ENCODE measurements at regions not wholly inside any gene's neighbourhood (a gene's known extent, or its start where the extent isn't known, plus 50 kb on each side); places are given as distances from the start of the nearest gene placed in this dataset.
"Not testable (repeated sequence)": the region's sequence is repeated elsewhere in the genome, so short reads cannot be mapped to it uniquely, and the experiment has no call there.

- WGBS, 2 donors: 71 to 78% methylated on average over 2 of the region's 2 CpGs
- H3K4me1 ChIP-seq (ENCODE audit: control insufficient read depth in 1 of 2, insufficient read depth in 2 of 2, low read length in 2 of 2): no peaks in the 10 kb centered on the region
- intact Hi-C loops (cut with DNase I): no loop called here
- no peaks in the 10 kb centered on the region for H3K36me3 ChIP-seq (ENCODE audit: control insufficient read depth in 1 of 2, insufficient read depth in 2 of 2, low read length in 1 of 2)
- peaks cover 4% of the 10 kb centered on the region for H3K9me3 ChIP-seq (ENCODE audit: control insufficient read depth, low read length)
- DNase-seq (no peak), ATAC-seq (ENCODE audit: low FRiP score) (no peak)
- H3K27me3 ChIP-seq (ENCODE audit: control insufficient read depth in 1 of 2, insufficient read depth in 2 of 2, low read length in 1 of 2): no peaks in the 10 kb centered on the region
- H3K4me3 ChIP-seq (ENCODE audit: low read length in 2 of 2): no peak overlapping the region
- H3K27ac ChIP-seq (ENCODE audit: low read depth in 1 of 2, low read length in 2 of 2): no peak overlapping the region
These were observed 116.0 kb downstream of the NPTX2 start for GRCh38 chr7:98733036-98733435.

- Histone ChIP-seq H3K27me3 (ENCODE audit: control insufficient read depth in 1 of 2, insufficient read depth in 2 of 2, low read length in 1 of 2) (no peaks in the 10 kb centered on the region), H3K27ac (ENCODE audit: low read depth in 1 of 2, low read length in 2 of 2) (no peak overlapping the region), H3K4me3 (ENCODE audit: low read length in 2 of 2) (no peak overlapping the region), H3K9me3 (ENCODE audit: control insufficient read depth, low read length) (peaks cover 4% of the 10 kb centered on the region), H3K36me3 (ENCODE audit: control insufficient read depth in 1 of 2, insufficient read depth in 2 of 2, low read length in 1 of 2) (no peaks in the 10 kb centered on the region), H3K4me1 (ENCODE audit: control insufficient read depth in 1 of 2, insufficient read depth in 2 of 2, low read length in 2 of 2) (no peaks in the 10 kb centered on the region)
- ATAC-seq (ENCODE audit: low FRiP score): no peak
- 84 to 93% methylated on average over 14 of the region's 14 CpGs for WGBS, 2 donors
- DNase-seq: no peak
- intact Hi-C loops (cut with DNase I): no loop called here
These were observed 118.7 kb downstream of the NPTX2 start for GRCh38 chr7:98735801-98736200.

- H3K4me1 ChIP-seq (ENCODE audit: control insufficient read depth in 1 of 2, insufficient read depth in 2 of 2, low read length in 2 of 2); DNase-seq; H3K27me3 ChIP-seq (ENCODE audit: control insufficient read depth in 1 of 2, insufficient read depth in 2 of 2, low read length in 1 of 2); H3K4me3 ChIP-seq (ENCODE audit: low read length in 2 of 2); intact Hi-C loops (cut with DNase I); ATAC-seq (ENCODE audit: low FRiP score); H3K36me3 ChIP-seq (ENCODE audit: control insufficient read depth in 1 of 2, insufficient read depth in 2 of 2, low read length in 1 of 2); H3K9me3 ChIP-seq (ENCODE audit: control insufficient read depth, low read length); H3K27ac ChIP-seq (ENCODE audit: low read depth in 1 of 2, low read length in 2 of 2): not testable (repeated sequence)
- 92 to 93% methylated on average over 9 of the region's 9 CpGs for WGBS, 2 donors
These were observed 119.4 kb downstream of the NPTX2 start for GRCh38 chr7:98736461-98736860.

GRCh38 chr7:98737176-98737575 lies 120.1 kb downstream of the NPTX2 start:
- DNase-seq (no peak), ATAC-seq (ENCODE audit: low FRiP score) (peak; percentile 38)
- Histone ChIP-seq H3K27ac (ENCODE audit: low read depth in 1 of 2, low read length in 2 of 2) (no peak overlapping the region), H3K9me3 (ENCODE audit: control insufficient read depth, low read length) (peaks cover 4% of the 10 kb centered on the region), H3K4me3 (ENCODE audit: low read length in 2 of 2) (no peak overlapping the region), H3K27me3 (ENCODE audit: control insufficient read depth in 1 of 2, insufficient read depth in 2 of 2, low read length in 1 of 2) (no peaks in the 10 kb centered on the region), H3K36me3 (ENCODE audit: control insufficient read depth in 1 of 2, insufficient read depth in 2 of 2, low read length in 1 of 2) (no peaks in the 10 kb centered on the region), H3K4me1 (ENCODE audit: control insufficient read depth in 1 of 2, insufficient read depth in 2 of 2, low read length in 2 of 2) (no peaks in the 10 kb centered on the region)
- 90% methylated on average over 8 of the region's 8 CpGs for WGBS, 2 donors
- intact Hi-C loops (cut with DNase I): no loop called here

- DNase-seq (no peak), ATAC-seq (ENCODE audit: low FRiP score) (no peak)
- Histone ChIP-seq H3K4me3 (ENCODE audit: low read length in 2 of 2) (no peak overlapping the region), H3K4me1 (ENCODE audit: control insufficient read depth in 1 of 2, insufficient read depth in 2 of 2, low read length in 2 of 2) (no peaks in the 10 kb centered on the region), H3K9me3 (ENCODE audit: control insufficient read depth, low read length) (no peaks in the 10 kb centered on the region), H3K36me3 (ENCODE audit: control insufficient read depth in 1 of 2, insufficient read depth in 2 of 2, low read length in 1 of 2) (no peaks in the 10 kb centered on the region), H3K27me3 (ENCODE audit: control insufficient read depth in 1 of 2, insufficient read depth in 2 of 2, low read length in 1 of 2) (no peaks in the 10 kb centered on the region), H3K27ac (ENCODE audit: low read depth in 1 of 2, low read length in 2 of 2) (no peak overlapping the region)
- intact Hi-C loops (cut with DNase I): no loop called here
- 73 to 90% methylated on average over 3 of the region's 3 CpGs for WGBS, 2 donors
These were observed 123.6 kb downstream of the NPTX2 start for GRCh38 chr7:98740643-98741042.

GRCh38 chr7:98745722-98746318 lies 124.0 kb downstream of the TMEM130 start:
- WGBS, 2 donors: 35 to 37% methylated on average over 5 of the region's 5 CpGs
- Histone ChIP-seq H3K27me3 (ENCODE audit: control insufficient read depth in 1 of 2, insufficient read depth in 2 of 2, low read length in 1 of 2) (no peaks in the 10 kb centered on the region), H3K27ac (ENCODE audit: low read depth in 1 of 2, low read length in 2 of 2) (no peak overlapping the region), H3K4me3 (ENCODE audit: low read length in 2 of 2) (no peak overlapping the region), H3K4me1 (ENCODE audit: control insufficient read depth in 1 of 2, insufficient read depth in 2 of 2, low read length in 2 of 2) (no peaks in the 10 kb centered on the region), H3K36me3 (ENCODE audit: control insufficient read depth in 1 of 2, insufficient read depth in 2 of 2, low read length in 1 of 2) (no peaks in the 10 kb centered on the region), H3K9me3 (ENCODE audit: control insufficient read depth, low read length) (no peaks in the 10 kb centered on the region)
- peak; percentile 67 to 87 for DNase-seq
- intact Hi-C loops (cut with DNase I): loop anchor here in 1 of 2 donors (5.0 kb wide), 1 partner anchor 129 kb away; the partner anchor contains the start of gene NPTX2
- ATAC-seq (ENCODE audit: low FRiP score): no peak

- H3K9me3 ChIP-seq (ENCODE audit: control insufficient read depth, low read length): no peaks in the 10 kb centered on the region
- no peak overlapping the region for H3K4me3 ChIP-seq (ENCODE audit: low read length in 2 of 2)
- H3K27ac ChIP-seq (ENCODE audit: low read depth in 1 of 2, low read length in 2 of 2): no peak overlapping the region
- ATAC-seq (ENCODE audit: low FRiP score): no peak
- no peaks in the 10 kb centered on the region for H3K36me3 ChIP-seq (ENCODE audit: control insufficient read depth in 1 of 2, insufficient read depth in 2 of 2, low read length in 1 of 2)
- no peak for DNase-seq
- H3K4me1 ChIP-seq (ENCODE audit: control insufficient read depth in 1 of 2, insufficient read depth in 2 of 2, low read length in 2 of 2): no peaks in the 10 kb centered on the region
- WGBS, 2 donors: 58 to 64% methylated on average over 1 of the region's 1 CpG
- intact Hi-C loops (cut with DNase I): loop anchor here in 1 of 2 donors (5.0 kb wide), 1 partner anchor 131 kb away; the partner anchor contains the start of gene NPTX2
- no peaks in the 10 kb centered on the region for H3K27me3 ChIP-seq (ENCODE audit: control insufficient read depth in 1 of 2, insufficient read depth in 2 of 2, low read length in 1 of 2)
These were observed 121.7 kb downstream of the TMEM130 start for GRCh38 chr7:98748090-98748489.

GRCh38 chr7:98753176-98753575 lies 116.6 kb downstream of the TMEM130 start:
- 93 to 97% methylated on average over 7 of the region's 7 CpGs for WGBS, 2 donors
- Histone ChIP-seq H3K27me3 (ENCODE audit: control insufficient read depth in 1 of 2, insufficient read depth in 2 of 2, low read length in 1 of 2) (no peaks in the 10 kb centered on the region), H3K36me3 (ENCODE audit: control insufficient read depth in 1 of 2, insufficient read depth in 2 of 2, low read length in 1 of 2) (no peaks in the 10 kb centered on the region)

GRCh38 chr7:98753989-98754479 lies 115.8 kb downstream of the TMEM130 start:
- DNase-seq (peak in 1 of 2 donors; percentile 29), ATAC-seq (ENCODE audit: low FRiP score) (no peak)
- WGBS, 2 donors: 69 to 70% methylated on average over 6 of the region's 6 CpGs
- Histone ChIP-seq H3K27me3 (ENCODE audit: control insufficient read depth in 1 of 2, insufficient read depth in 2 of 2, low read length in 1 of 2) (no peaks in the 10 kb centered on the region), H3K27ac (ENCODE audit: low read depth in 1 of 2, low read length in 2 of 2) (peak overlapping the region in 1 of 2 donors; percentile 19), H3K4me1 (ENCODE audit: control insufficient read depth in 1 of 2, insufficient read depth in 2 of 2, low read length in 2 of 2) (no peaks in the 10 kb centered on the region), H3K4me3 (ENCODE audit: low read length in 2 of 2) (no peak overlapping the region), H3K36me3 (ENCODE audit: control insufficient read depth in 1 of 2, insufficient read depth in 2 of 2, low read length in 1 of 2) (no peaks in the 10 kb centered on the region), H3K9me3 (ENCODE audit: control insufficient read depth, low read length) (no peaks in the 10 kb centered on the region)
- intact Hi-C loops (cut with DNase I): loop anchor here (2.0 to 10.0 kb wide), 3 partner anchors 87 to 319 kb away; no protein-coding TSS in a partner anchor

More at GRCh38 chr7:98753176-98753575, 116.6 kb downstream of the TMEM130 start:
- no peaks in the 10 kb centered on the region for H3K9me3 ChIP-seq (ENCODE audit: control insufficient read depth, low read length)
- H3K4me1 ChIP-seq (ENCODE audit: control insufficient read depth in 1 of 2, insufficient read depth in 2 of 2, low read length in 2 of 2): no peaks in the 10 kb centered on the region
- H3K4me3 ChIP-seq (ENCODE audit: low read length in 2 of 2): no peak overlapping the region
- ATAC-seq (ENCODE audit: low FRiP score) (no peak), DNase-seq (peak in 1 of 2 donors; percentile 26)
- H3K27ac ChIP-seq (ENCODE audit: low read depth in 1 of 2, low read length in 2 of 2): no peak overlapping the region
- intact Hi-C loops (cut with DNase I): loop anchor here in 1 of 2 donors (5.0 to 10.0 kb wide), 2 partner anchors 89 to 318 kb away; no protein-coding TSS in a partner anchor
